MCF 10A (cell line): ENCODE measurements at regions not wholly inside any gene's neighbourhood (a gene's known extent, or its start where the extent isn't known, plus 50 kb on each side); places are given as distances from the start of the nearest gene placed in this dataset.

Source experiments
- BruUV-seq: library from RNA; stranded (reverse); fragments of 400-500 nt; replicated peaks from 2 replicates; lab custom pipeline; 2021; lab: Mats Ljungman, UMichigan
- CTCF ChIA-PET: fragments of 300-600 bp; sonication (Branson Sonifier 250); formaldehyde crosslinking; extraction: SDS; loops from one replicate; lab custom pipeline; 2021; ENCODE audit warnings: antibody characterized with exemption, inconsistent platforms; lab: Yijun Ruan, JAX
- POLR2A ChIA-PET: fragments of 300-600, 350-650 bp; sonication (Branson Sonifier 250); formaldehyde crosslinking; extraction: SDS; loops from one replicate; lab custom pipeline; 2020; ENCODE audit warnings: antibody characterized with exemption, inconsistent platforms; lab: Yijun Ruan, JAX
- DNase-seq: peaks from one replicate; pipeline ENCODE4 v3.0.0-alpha.2; 2018; ENCODE audit not compliant: unreplicated experiment
- H3K27ac Mint-ChIP-seq: one replicate; pipeline ENCODE4 v1.8.0; 2022; ENCODE audit warnings: mild to moderate bottlenecking, low read depth, mixed read lengths; ENCODE audit not compliant: unreplicated experiment
- H3K27me3 Mint-ChIP-seq: one replicate; pipeline ENCODE4 v1.8.0; 2022; ENCODE audit warnings: mixed read lengths; ENCODE audit not compliant: insufficient read depth, unreplicated experiment
- H3K36me3 Mint-ChIP-seq: one replicate; pipeline ENCODE4 v1.8.0; 2022; ENCODE audit warnings: mild to moderate bottlenecking, moderate library complexity, mixed read lengths; ENCODE audit not compliant: insufficient read depth, unreplicated experiment
- H3K4me1 Mint-ChIP-seq: one replicate; pipeline ENCODE4 v1.8.0; 2022; ENCODE audit warnings: mixed read lengths; ENCODE audit not compliant: insufficient read depth, unreplicated experiment
- H3K4me3 Mint-ChIP-seq: one replicate; pipeline ENCODE4 v1.8.0; 2022; ENCODE audit warnings: mild to moderate bottlenecking, moderate library complexity, mixed read lengths; ENCODE audit not compliant: unreplicated experiment
- H3K9me3 Mint-ChIP-seq: one replicate; pipeline ENCODE4 v1.8.0; 2022; ENCODE audit warnings: mixed read lengths; ENCODE audit not compliant: unreplicated experiment
- CTCF ChIP-seq: fragments of 200-600 bp; IDR thresholded peaks from one replicate; pipeline ENCODE4 v1.8.0; 2022; ENCODE audit warnings: antibody characterized with exemption, mild to moderate bottlenecking; ENCODE audit not compliant: unreplicated experiment
- intact Hi-C: fragments of 100-400 bp; cut with micrococcal nuclease; formaldehyde crosslinking; loops from 2 replicates; pipeline ENCODE4 v1.14.1; 2022

GRCh38 chr10:33609546-33609945 lies 275.1 kb upstream of the NRP1 start:
- H3K36me3 Mint-ChIP-seq = no peaks in the 10 kb centered on the region
- no peak overlapping the region for H3K4me3 Mint-ChIP-seq
- BruUV-seq = no TSS peak
- intact Hi-C loops = no loop called here
- no peak overlapping the region for H3K27ac Mint-ChIP-seq
- peaks cover 7% of the 10 kb centered on the region for H3K4me1 Mint-ChIP-seq
- POLR2A ChIA-PET = no interaction called here
- CTCF ChIA-PET = no interaction called here
- no peak for DNase-seq
- TF ChIP-seq CTCF = no peak
- H3K9me3 Mint-ChIP-seq = peaks cover 18% of the 10 kb centered on the region
- no peaks in the 10 kb centered on the region for H3K27me3 Mint-ChIP-seq

- ChIA-PET CTCF (interaction anchor here (0.6 kb wide), 1 partner anchor 30 kb away, joined by 3 read pairs; no protein-coding TSS in a partner anchor), POLR2A (no interaction called here)
- no peak for DNase-seq
- no peaks in the 10 kb centered on the region for H3K27me3 Mint-ChIP-seq
- H3K27ac Mint-ChIP-seq = no peak overlapping the region
- no peak overlapping the region for H3K4me3 Mint-ChIP-seq
- intact Hi-C loops = no loop called here
- BruUV-seq = no TSS peak
- peaks cover 17% of the 10 kb centered on the region for H3K9me3 Mint-ChIP-seq
- no peak for TF ChIP-seq CTCF
- H3K36me3 Mint-ChIP-seq = no peaks in the 10 kb centered on the region
- H3K4me1 Mint-ChIP-seq = no peaks in the 10 kb centered on the region
Observed at GRCh38 chr10:33602278-33602677, 267.8 kb upstream of the NRP1 start.

- Mint-ChIP-seq H3K27me3 (no peaks in the 10 kb centered on the region), H3K9me3 (peaks cover 17% of the 10 kb centered on the region), H3K4me3 (no peak overlapping the region), H3K4me1 (no peaks in the 10 kb centered on the region), H3K36me3 (no peaks in the 10 kb centered on the region), H3K27ac (no peak overlapping the region)
- no TSS peak for BruUV-seq
- ChIA-PET CTCF (no interaction called here), POLR2A (no interaction called here)
- intact Hi-C loops = no loop called here
- no peak for TF ChIP-seq CTCF
- no peak for DNase-seq
Observed at GRCh38 chr10:33600381-33600780, 265.9 kb upstream of the NRP1 start.

- H3K4me1 Mint-ChIP-seq = no peaks in the 10 kb centered on the region
- peaks cover 17% of the 10 kb centered on the region for H3K9me3 Mint-ChIP-seq
Observed at GRCh38 chr10:33596422-33596821, 262.0 kb upstream of the NRP1 start.

More at GRCh38 chr10:33596422-33596821, 262.0 kb upstream of the NRP1 start:
- POLR2A ChIA-PET = no interaction called here
- intact Hi-C loops = no loop called here
- no peak overlapping the region for H3K27ac Mint-ChIP-seq
- no peaks in the 10 kb centered on the region for H3K36me3 Mint-ChIP-seq
- no peak for TF ChIP-seq CTCF
- no peaks in the 10 kb centered on the region for H3K27me3 Mint-ChIP-seq
- no peak for DNase-seq
- H3K4me3 Mint-ChIP-seq = no peak overlapping the region
- BruUV-seq = no TSS peak
- CTCF ChIA-PET = no interaction called here
